ENCODE measurements at regions not wholly inside any gene's neighbourhood (a gene's known extent, or its start where the extent isn't known, plus 50 kb on each side); places are given as distances from the start of the nearest gene placed in this dataset.

- no peaks in the 10 kb centered on the region for H3K4me1 Mint-ChIP-seq (ENCODE audit: low read depth)
- H3K27me3 Mint-ChIP-seq (ENCODE audit: low read depth): no peaks in the 10 kb centered on the region
- no peaks in the 10 kb centered on the region for H3K36me3 Mint-ChIP-seq (ENCODE audit: low read depth)
- H3K27ac Mint-ChIP-seq: no peak overlapping the region
- H3K4me3 Mint-ChIP-seq: no peak overlapping the region
- H3K9me3 Mint-ChIP-seq: no peaks in the 10 kb centered on the region
These were observed 146.0 kb upstream of the C14orf180 start for GRCh38 chr14:104433401-104434213.

- H3K4me1 Mint-ChIP-seq (ENCODE audit: low read depth): no peaks in the 10 kb centered on the region
- H3K27ac Mint-ChIP-seq: no peak overlapping the region
- no peak overlapping the region for H3K4me3 Mint-ChIP-seq
These were observed 145.1 kb upstream of the C14orf180 start for GRCh38 chr14:104434214-104435076.

DNA sequence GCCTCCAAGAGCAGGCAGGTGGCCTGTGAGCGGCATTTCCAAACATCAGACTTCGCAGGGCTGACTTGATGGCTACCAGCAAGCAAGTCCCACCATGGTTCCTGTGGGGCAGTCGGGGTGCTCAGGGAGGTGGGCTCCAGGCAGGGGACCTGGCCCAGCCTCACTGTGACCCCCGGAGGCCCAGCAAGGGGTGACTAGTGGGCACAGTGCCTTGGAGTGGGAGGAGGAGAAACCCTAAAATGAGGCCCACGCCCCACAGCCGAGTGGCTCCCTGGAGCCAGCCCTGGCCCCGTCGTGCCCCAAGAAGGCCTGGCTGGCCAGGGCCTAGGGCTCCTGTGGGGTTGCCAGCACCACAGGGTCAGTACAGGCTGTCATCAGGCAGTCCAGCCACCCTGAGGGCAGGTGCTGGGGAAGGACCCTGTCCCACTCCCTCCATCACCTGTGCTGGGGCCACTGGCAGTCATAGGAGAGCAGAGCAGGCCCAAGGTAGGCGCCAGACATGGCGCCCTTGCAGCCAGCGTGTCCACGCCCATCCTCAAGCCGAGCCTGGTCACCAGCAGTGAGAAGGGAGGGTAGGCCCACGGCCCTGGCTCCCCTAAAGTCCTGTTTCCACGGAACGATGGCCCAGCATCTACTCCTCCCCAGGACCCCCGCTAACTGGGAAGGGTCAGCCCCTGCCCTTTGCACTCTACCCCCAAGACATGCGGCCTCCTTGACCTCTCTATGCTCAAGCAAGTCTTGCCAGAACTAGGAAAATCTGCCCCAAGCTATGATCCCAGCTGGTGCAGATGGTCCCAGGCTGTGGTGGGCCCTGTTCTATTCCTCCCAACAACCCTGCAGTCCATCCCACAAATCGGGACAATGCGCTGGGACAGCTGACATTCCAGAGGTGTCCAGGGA is 144.2 kb upstream of the C14orf180 start:
- no peaks in the 10 kb centered on the region for H3K9me3 Mint-ChIP-seq
- no peaks in the 10 kb centered on the region for H3K27me3 Mint-ChIP-seq (ENCODE audit: low read depth)
- no peak overlapping the region for H3K27ac Mint-ChIP-seq
- H3K4me1 Mint-ChIP-seq (ENCODE audit: low read depth): no peaks in the 10 kb centered on the region
- no peak overlapping the region for H3K4me3 Mint-ChIP-seq
- no peaks in the 10 kb centered on the region for H3K36me3 Mint-ChIP-seq (ENCODE audit: low read depth)

More at GRCh38 chr14:104434214-104435076, 145.1 kb upstream of the C14orf180 start:
- Mint-ChIP-seq H3K9me3 (no peaks in the 10 kb centered on the region), H3K27me3 (ENCODE audit: low read depth) (no peaks in the 10 kb centered on the region), H3K36me3 (ENCODE audit: low read depth) (no peaks in the 10 kb centered on the region)

- Mint-ChIP-seq H3K27ac (no peak overlapping the region), H3K9me3 (no peaks in the 10 kb centered on the region), H3K27me3 (ENCODE audit: low read depth) (no peaks in the 10 kb centered on the region), H3K4me1 (ENCODE audit: low read depth) (no peaks in the 10 kb centered on the region), H3K36me3 (ENCODE audit: low read depth) (no peaks in the 10 kb centered on the region), H3K4me3 (no peak overlapping the region)
These were observed 143.4 kb upstream of the C14orf180 start for GRCh38 chr14:104436047-104436591.

GRCh38 chr14:104436741-104437701 is 142.5 kb upstream of the C14orf180 start:
- H3K4me1 Mint-ChIP-seq (ENCODE audit: low read depth): no peaks in the 10 kb centered on the region
- H3K36me3 Mint-ChIP-seq (ENCODE audit: low read depth): no peaks in the 10 kb centered on the region
- H3K4me3 Mint-ChIP-seq: no peak overlapping the region
- no peaks in the 10 kb centered on the region for H3K27me3 Mint-ChIP-seq (ENCODE audit: low read depth)
- no peak overlapping the region for H3K27ac Mint-ChIP-seq
- H3K9me3 Mint-ChIP-seq: no peaks in the 10 kb centered on the region

DNA sequence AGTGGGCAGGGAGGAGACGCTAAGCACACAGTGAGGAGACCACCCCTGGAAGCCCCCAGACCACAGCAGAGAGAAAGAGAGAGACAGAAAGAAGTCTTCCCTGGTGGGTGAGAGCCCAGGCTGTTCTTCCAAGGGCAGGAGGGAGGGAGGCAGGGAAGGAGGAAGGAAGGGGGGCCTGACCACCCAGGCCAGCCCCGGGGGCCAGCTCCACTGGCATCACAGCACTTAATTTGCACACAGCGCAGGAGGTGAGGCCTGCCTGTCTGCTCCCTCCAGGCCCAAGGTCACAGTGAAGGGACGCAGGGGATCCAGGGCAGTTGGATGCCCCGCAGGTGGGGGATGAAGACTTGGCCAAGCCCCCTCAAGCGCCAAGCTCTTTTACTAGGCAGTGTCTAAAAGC is 141.9 kb upstream of the C14orf180 start:
- H3K36me3 Mint-ChIP-seq (ENCODE audit: low read depth): no peaks in the 10 kb centered on the region
- no peak overlapping the region for H3K27ac Mint-ChIP-seq
- no peaks in the 10 kb centered on the region for H3K9me3 Mint-ChIP-seq
- no peak overlapping the region for H3K4me3 Mint-ChIP-seq
- H3K4me1 Mint-ChIP-seq (ENCODE audit: low read depth): no peaks in the 10 kb centered on the region
- H3K27me3 Mint-ChIP-seq (ENCODE audit: low read depth): no peaks in the 10 kb centered on the region

DNA sequence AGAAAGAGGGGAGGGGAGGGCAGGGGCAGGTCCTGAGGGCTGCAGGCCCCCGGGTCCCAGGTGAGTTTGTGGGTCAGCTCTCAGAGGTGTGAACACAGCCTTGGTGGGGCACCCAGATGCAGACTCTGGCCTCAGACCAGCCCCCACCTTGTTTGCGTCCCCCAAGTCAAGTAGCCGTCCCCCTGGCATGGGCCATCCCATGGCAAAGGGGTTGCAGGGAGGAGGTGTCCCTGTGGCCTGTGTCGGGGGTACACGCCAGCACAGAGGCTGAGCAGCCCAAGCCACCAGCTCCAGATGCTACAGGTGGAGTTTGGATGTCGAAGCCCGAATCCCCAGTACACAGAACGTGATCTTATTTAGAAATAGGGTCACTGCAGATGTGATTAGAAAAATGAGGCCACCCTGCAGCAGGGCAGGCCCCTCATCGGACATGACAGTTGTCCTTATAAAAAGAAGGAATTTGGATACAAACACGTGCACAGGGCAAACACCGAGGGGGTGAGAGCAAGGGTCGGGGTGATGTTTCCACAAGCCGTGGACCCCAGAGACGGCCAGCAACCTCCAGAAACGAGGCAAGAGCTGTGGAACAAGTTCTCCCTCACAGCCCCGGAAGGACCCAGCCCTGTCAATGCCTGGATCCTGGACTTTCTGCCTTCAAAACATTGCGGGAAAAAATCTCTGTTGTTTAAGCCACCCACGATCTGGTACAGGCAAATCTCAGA is 141.2 kb upstream of the C14orf180 start:
- Mint-ChIP-seq H3K4me1 (ENCODE audit: low read depth) (no peaks in the 10 kb centered on the region), H3K27me3 (ENCODE audit: low read depth) (no peaks in the 10 kb centered on the region), H3K36me3 (ENCODE audit: low read depth) (no peaks in the 10 kb centered on the region), H3K9me3 (no peaks in the 10 kb centered on the region), H3K27ac (no peak overlapping the region), H3K4me3 (no peak overlapping the region)

- no peaks in the 10 kb centered on the region for H3K27me3 Mint-ChIP-seq (ENCODE audit: low read depth)
- no peak overlapping the region for H3K27ac Mint-ChIP-seq
- peaks cover 4% of the 10 kb centered on the region for H3K9me3 Mint-ChIP-seq
- no peaks in the 10 kb centered on the region for H3K4me1 Mint-ChIP-seq (ENCODE audit: low read depth)
- H3K36me3 Mint-ChIP-seq (ENCODE audit: low read depth): no peaks in the 10 kb centered on the region
- no peak overlapping the region for H3K4me3 Mint-ChIP-seq
These were observed 139.9 kb upstream of the C14orf180 start for GRCh38 chr14:104439625-104440024.

- no peak overlapping the region for H3K27ac Mint-ChIP-seq
- no peaks in the 10 kb centered on the region for H3K27me3 Mint-ChIP-seq (ENCODE audit: low read depth)
- H3K4me1 Mint-ChIP-seq (ENCODE audit: low read depth): no peaks in the 10 kb centered on the region
- H3K36me3 Mint-ChIP-seq (ENCODE audit: low read depth): no peaks in the 10 kb centered on the region
- H3K4me3 Mint-ChIP-seq: no peak overlapping the region
- H3K9me3 Mint-ChIP-seq: peaks cover 8% of the 10 kb centered on the region
These were observed 139.1 kb upstream of the C14orf180 start for GRCh38 chr14:104440297-104440956.

DNA sequence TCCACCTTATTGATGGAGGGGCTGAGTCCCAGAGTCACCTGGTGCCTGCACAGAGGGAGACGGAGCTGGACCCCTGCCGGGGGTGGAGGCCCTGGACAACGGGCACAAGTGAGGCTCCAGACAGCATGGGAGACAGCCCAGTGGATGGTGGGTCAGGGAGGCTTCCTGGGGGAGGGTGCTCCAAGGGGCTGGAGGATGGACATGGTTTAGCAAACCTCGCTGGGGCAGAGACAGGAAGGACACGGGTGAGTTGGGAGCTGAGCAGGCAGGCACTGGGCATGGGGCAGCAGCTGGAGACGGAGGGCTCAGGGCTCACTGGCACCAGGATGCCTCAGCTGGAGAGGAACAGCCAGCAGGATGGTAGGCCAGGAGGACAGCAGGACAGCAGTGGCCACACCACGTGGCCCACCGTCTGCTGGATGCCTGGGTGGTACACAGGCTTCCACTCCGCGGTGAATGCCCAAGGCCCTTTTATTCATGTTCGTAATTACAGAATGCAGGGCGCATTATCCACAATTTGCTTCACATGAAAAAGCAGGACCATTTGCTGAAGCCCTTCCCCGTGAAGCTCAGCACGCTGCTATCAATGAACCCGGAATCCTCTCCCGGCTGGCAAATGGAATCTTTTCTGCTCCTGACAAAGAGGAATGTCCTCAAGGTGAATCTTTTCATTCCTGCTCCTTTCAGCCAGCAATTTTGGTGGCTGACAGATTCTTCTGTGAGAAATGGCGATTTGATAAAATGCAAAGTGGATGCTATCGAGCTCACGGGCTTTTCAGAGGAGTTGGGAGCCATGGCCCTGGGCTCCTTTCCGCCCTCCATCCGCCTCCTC is 138.1 kb upstream of the C14orf180 start:
- no peaks in the 10 kb centered on the region for H3K4me1 Mint-ChIP-seq (ENCODE audit: low read depth)
- no peaks in the 10 kb centered on the region for H3K36me3 Mint-ChIP-seq (ENCODE audit: low read depth)
- H3K4me3 Mint-ChIP-seq: no peak overlapping the region
- H3K9me3 Mint-ChIP-seq: peaks cover 8% of the 10 kb centered on the region
- H3K27ac Mint-ChIP-seq: no peak overlapping the region
- H3K27me3 Mint-ChIP-seq (ENCODE audit: low read depth): no peaks in the 10 kb centered on the region

- no peak overlapping the region for H3K4me3 Mint-ChIP-seq
- no peak overlapping the region for H3K27ac Mint-ChIP-seq
- H3K27me3 Mint-ChIP-seq (ENCODE audit: low read depth): no peaks in the 10 kb centered on the region
- no peaks in the 10 kb centered on the region for H3K4me1 Mint-ChIP-seq (ENCODE audit: low read depth)
- H3K36me3 Mint-ChIP-seq (ENCODE audit: low read depth): no peaks in the 10 kb centered on the region
- peaks cover 8% of the 10 kb centered on the region for H3K9me3 Mint-ChIP-seq
These were observed 137.4 kb upstream of the C14orf180 start for GRCh38 chr14:104442107-104442551.
